ENCODE measurements at regions not wholly inside any gene's neighbourhood (a gene's known extent, or its start where the extent isn't known, plus 50 kb on each side); places are given as distances from the start of the nearest gene placed in this dataset.

DNA sequence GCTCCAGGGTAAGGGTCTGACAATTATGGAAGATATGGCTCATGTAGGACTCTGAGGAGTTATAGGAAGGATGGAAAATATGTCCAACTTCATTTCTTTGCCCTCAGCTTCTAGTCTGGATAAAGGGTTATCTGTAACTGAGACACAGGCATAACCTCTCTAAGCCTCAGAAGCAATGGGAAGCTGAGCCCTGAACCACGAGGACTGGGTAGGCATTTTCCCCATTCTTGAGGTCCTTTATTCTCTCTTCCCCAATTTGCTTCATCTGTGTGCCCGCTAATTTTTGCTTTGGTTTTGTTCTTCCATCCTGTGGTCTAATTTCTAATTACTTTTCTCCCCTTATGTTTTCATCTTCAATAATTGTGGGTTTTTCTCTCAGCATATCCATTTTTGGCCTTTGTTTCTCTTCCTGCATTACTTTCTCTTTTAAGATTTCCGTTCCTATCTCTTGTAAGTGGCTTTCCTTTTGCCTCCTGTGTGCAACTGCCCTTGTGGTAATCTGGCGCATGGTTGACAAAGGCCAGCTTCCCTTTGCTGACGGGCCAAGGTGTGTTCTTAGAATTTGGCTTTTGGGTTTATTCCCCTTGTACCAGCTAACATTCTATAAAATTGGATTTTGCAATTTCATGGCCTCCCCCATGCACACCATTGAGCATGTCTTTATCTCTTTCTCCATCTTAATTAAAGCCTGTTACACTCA lies 343.8 kb downstream of the TXNL1 start:
- H3K9ac ChIP-seq (ENCODE audit: insufficient read depth in 1 of 2, low read depth in 2 of 2, low read length in 2 of 2), result no peak overlapping the region
- no peaks in the 10 kb centered on the region for H3K27me3 ChIP-seq (ENCODE audit: control insufficient read depth in 2 of 2, insufficient read depth in 2 of 2, low read length in 2 of 2)
- no peaks in the 10 kb centered on the region for H3K9me1 ChIP-seq (ENCODE audit: control insufficient read depth, insufficient read depth, low read length)
- H3K4me3 ChIP-seq, result no peak overlapping the region
- no peak overlapping the region for H3K4me2 ChIP-seq (ENCODE audit: insufficient read depth, low read length)
- no peaks in the 10 kb centered on the region for H3K9me3 ChIP-seq (replicated peaks; ENCODE audit: control insufficient read depth, insufficient read depth, low read depth, low read length)
- ATAC-seq (no peak), FAIRE-seq (no peak), DNase-seq (ENCODE audit: extremely low read depth in 1 of 4, low spot score in 3 of 4) (no peak)
- no peak overlapping the region for H2AFZ ChIP-seq (ENCODE audit: low read depth, low read length)
- CTCF ChIA-PET (ENCODE audit: low intra/inter-chr PET ratio), result no interaction called here
- WGBS (ENCODE audit: insufficient coverage, low coverage, missing lambda C conversion rate), result 0% methylated on average over 5 of the region's 5 CpGs
- POLR2A ChIA-PET, result no interaction called here
- H3K79me2 ChIP-seq (ENCODE audit: control insufficient read depth, insufficient read depth, low read length), result no peaks in the 10 kb centered on the region
- H3K36me3 ChIP-seq (ENCODE audit: control insufficient read depth, insufficient read depth, low read length), result no peaks in the 10 kb centered on the region
- intact Hi-C loops (cut with micrococcal nuclease) (no loop called here), in situ Hi-C loops (cut with MboI) (no loop called here)
- H4K20me1 ChIP-seq (replicated peaks; ENCODE audit: control insufficient read depth, insufficient read depth, low read length), result no peaks in the 10 kb centered on the region
- no TSS peak for BruUV-seq (replicated peaks)
- no peak overlapping the region for H3K27ac ChIP-seq (ENCODE audit: extremely low read depth, low read depth, low read length)
- TF ChIP-seq ZC3H11A (IDR thresholded peaks at IDR 0.05; ENCODE audit: low read depth, low read length) (no peak), MCM7 (IDR thresholded peaks at IDR 0.05) (no peak)
- H3K4me1 ChIP-seq (replicated peaks in 1 of 2; ENCODE audit: control insufficient read depth in 2 of 2, insufficient read depth in 2 of 2, low read length in 2 of 2), result no peaks in the 10 kb centered on the region

DNA sequence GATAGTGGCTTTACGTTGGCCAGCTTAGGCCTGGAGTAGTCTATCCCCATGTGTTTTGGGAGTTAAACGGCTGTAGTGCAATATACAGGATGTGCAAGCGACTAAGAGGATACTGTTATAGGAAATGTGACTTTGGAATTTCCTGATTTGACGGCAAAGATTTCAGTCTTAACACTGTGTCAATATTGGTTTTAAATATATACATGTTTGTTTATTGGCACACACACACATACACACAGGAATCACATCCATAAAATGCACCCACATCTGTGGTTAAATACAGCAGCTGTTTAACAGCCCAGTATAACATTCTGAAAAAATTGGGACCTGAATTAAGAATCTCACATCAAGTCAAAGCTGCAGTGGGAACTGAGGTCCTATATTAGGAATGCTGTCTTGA lies 347.1 kb downstream of the TXNL1 start:
- FAIRE-seq (no peak), ATAC-seq (no peak), DNase-seq (ENCODE audit: extremely low read depth in 1 of 4, low spot score in 3 of 4) (no peak)
- intact Hi-C loops (cut with micrococcal nuclease), result no loop called here
- Histone ChIP-seq H3K9ac (ENCODE audit: insufficient read depth in 1 of 2, low read depth in 2 of 2, low read length in 2 of 2) (no peak overlapping the region), H3K4me2 (ENCODE audit: insufficient read depth, low read length) (no peak overlapping the region), H3K9me3 (replicated peaks; ENCODE audit: control insufficient read depth, insufficient read depth, low read depth, low read length) (no peaks in the 10 kb centered on the region), H4K20me1 (replicated peaks; ENCODE audit: control insufficient read depth, insufficient read depth, low read length) (no peaks in the 10 kb centered on the region), H3K79me2 (ENCODE audit: control insufficient read depth, insufficient read depth, low read length) (no peaks in the 10 kb centered on the region), H3K27ac (ENCODE audit: extremely low read depth, low read depth, low read length) (no peak overlapping the region), H3K4me3 (no peak overlapping the region), H3K36me3 (ENCODE audit: control insufficient read depth, insufficient read depth, low read length) (no peaks in the 10 kb centered on the region), H3K9me1 (ENCODE audit: control insufficient read depth, insufficient read depth, low read length) (no peaks in the 10 kb centered on the region), H2AFZ (ENCODE audit: low read depth, low read length) (no peak overlapping the region), H3K4me1 (replicated peaks in 1 of 2; ENCODE audit: control insufficient read depth in 2 of 2, insufficient read depth in 2 of 2, low read length in 2 of 2) (no peaks in the 10 kb centered on the region), H3K27me3 (ENCODE audit: control insufficient read depth in 2 of 2, insufficient read depth in 2 of 2, low read length in 2 of 2) (no peaks in the 10 kb centered on the region)
- ChIA-PET CTCF (ENCODE audit: low intra/inter-chr PET ratio) (no interaction called here), POLR2A (no interaction called here)
- 0% methylated on average over 4 of the region's 4 CpGs for WGBS (ENCODE audit: insufficient coverage, low coverage, missing lambda C conversion rate)
- no TSS peak for BruUV-seq (replicated peaks)
- in situ Hi-C loops (cut with MboI), result no loop called here
- TF ChIP-seq TARDBP (IDR thresholded peaks at IDR 0.05), result no peak
- no peak for TF ChIP-seq DLX4 (CRISPR knock-in tag; IDR thresholded peaks at IDR 0.05)
- TF ChIP-seq, protein P1, sequence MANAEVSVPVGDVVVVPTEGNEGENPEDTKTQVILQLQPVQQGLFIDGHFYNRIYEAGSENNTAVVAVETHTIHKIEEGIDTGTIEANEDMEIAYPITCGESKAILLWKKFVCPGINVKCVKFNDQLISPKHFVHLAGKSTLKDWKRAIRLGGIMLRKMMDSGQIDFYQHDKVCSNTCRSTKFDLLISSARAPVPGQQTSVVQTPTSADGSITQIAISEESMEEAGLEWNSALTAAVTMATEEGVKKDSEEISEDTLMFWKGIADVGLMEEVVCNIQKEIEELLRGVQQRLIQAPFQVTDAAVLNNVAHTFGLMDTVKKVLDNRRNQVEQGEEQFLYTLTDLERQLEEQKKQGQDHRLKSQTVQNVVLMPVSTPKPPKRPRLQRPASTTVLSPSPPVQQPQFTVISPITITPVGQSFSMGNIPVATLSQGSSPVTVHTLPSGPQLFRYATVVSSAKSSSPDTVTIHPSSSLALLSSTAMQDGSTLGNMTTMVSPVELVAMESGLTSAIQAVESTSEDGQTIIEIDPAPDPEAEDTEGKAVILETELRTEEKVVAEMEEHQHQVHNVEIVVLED (CRISPR knock-in tag; IDR thresholded peaks at IDR 0.05), result no peak
- no peak for TF ChIP-seq ELF2 (CRISPR knock-in tag; IDR thresholded peaks at IDR 0.05)
- no peak for TF ChIP-seq ZNF609 (CRISPR knock-in tag; IDR thresholded peaks at IDR 0.05; ENCODE audit: borderline replicate concordance)
- no peak for TF ChIP-seq SRSF3 (IDR thresholded peaks at IDR 0.05; ENCODE audit: insufficient read depth, low read length)
